HCT116 (cell line): ENCODE measurements at regions not wholly inside any gene's neighbourhood (a gene's known extent, or its start where the extent isn't known, plus 50 kb on each side); places are given as distances from the start of the nearest gene placed in this dataset.

Experiments used
- ATAC-seq: fragments of 200-7000 bp; cut with Tn5 transposase; 2 replicates; pipeline ENCODE4 v1.9.1; 2020; ENCODE audit warnings: mild to moderate bottlenecking, moderate library complexity
- BruUV-seq: library from RNA; stranded (reverse); fragments of 400-500 nt; replicated peaks from 2 replicates; lab custom pipeline; 2021; lab: Mats Ljungman, UMichigan
- CTCF ChIA-PET: fragments of 300-600 bp; sonication (Branson Sonifier 250); formaldehyde crosslinking; loops from one replicate; lab custom pipeline; 2021; ENCODE audit warnings: antibody characterized with exemption; lab: Charles Lee
- POLR2A ChIA-PET: fragments of 300-600, 350-600 bp; sonication (Branson Sonifier 250); formaldehyde crosslinking; loops from one replicate; lab custom pipeline; 2021; ENCODE audit warnings: antibody characterized with exemption; lab: Charles Lee
- RAD21 ChIA-PET, 2 experiments: fragments of 300-600 bp; sonication (Branson Sonifier 250); formaldehyde crosslinking; loops; one replicate each; lab custom pipeline; 2023; ENCODE audit warnings: low total read pairs in 2 of 2; ENCODE audit not compliant: uncharacterized antibody in 2 of 2, unreplicated experiment in 2 of 2, low non-redundant PET in 1 of 2; lab: Charles Lee
- DNase-seq: peaks from one replicate; pipeline ENCODE4 v3.0.0-alpha.2; 2010; ENCODE audit warnings: low read depth, low spot score
- H2AFZ ChIP-seq: fragments of 200-600 bp; shearing (Covaris generic), sonication (generic); 2 replicates; pipeline ENCODE4 v1.6.1; 2017; ENCODE audit warnings: low read depth, mixed run types, mixed read lengths, antibody characterized with exemption, low read length; ENCODE audit not compliant: poor library complexity, severe bottlenecking
- H3K27ac ChIP-seq: 2 replicates; pipeline ENCODE4 v1.5.1; 2012; ENCODE audit warnings: low read depth, low read length
- H3K27me3 ChIP-seq: fragments of 200-600 bp; sonication (generic); 2 replicates; pipeline ENCODE4 v1.6.1; 2016; ENCODE audit warnings: mixed run types, low read length, mixed read lengths; ENCODE audit not compliant: insufficient read depth
- H3K36me3 ChIP-seq, 2 experiments: fragments of 200-500 bp in 1 of 2; fragments of 200-600 bp in 1 of 2; sonication (Bioruptor generic) in 1 of 2; sonication (generic) in 1 of 2; 2 replicates each; pipeline versions ENCODE4 v1.5.1 to v1.6.1; 2014 to 2016; ENCODE audit warnings: low read length in 2 of 2, inconsistent platforms in 1 of 2, mixed read lengths in 1 of 2, mixed run types in 1 of 2; ENCODE audit not compliant: insufficient read depth in 2 of 2, control insufficient read depth in 1 of 2
- H3K4me1 ChIP-seq, 2 experiments: fragments of 200-600 bp in 1 of 2; sonication (generic) in 1 of 2; 2 replicates each; pipeline versions ENCODE4 v1.5.1 to v1.6.1; 2012 to 2017; ENCODE audit warnings: low read length in 2 of 2, inconsistent platforms in 1 of 2, mild to moderate bottlenecking in 1 of 2, mixed read lengths in 1 of 2, mixed run types in 1 of 2, moderate library complexity in 1 of 2; ENCODE audit not compliant: insufficient read depth in 2 of 2, control insufficient read depth in 1 of 2
- H3K4me2 ChIP-seq: fragments of 200-600 bp; sonication (generic); 2 replicates; pipeline ENCODE4 v1.6.1; 2017; ENCODE audit warnings: mixed run types, low read length, mixed read lengths
- H3K4me3 ChIP-seq, 2 experiments: fragments of 200-600 bp in 1 of 2; sonication (generic) in 1 of 2; replicated peaks in 1 of 2; 2 replicates each; pipeline ENCODE4 v1.5.1; 2011 to 2016; ENCODE audit warnings: low read length in 2 of 2, control low read depth in 1 of 2, low read depth in 1 of 2, mild to moderate bottlenecking in 1 of 2, mixed read lengths in 1 of 2, mixed run types in 1 of 2
- H3K79me2 ChIP-seq: fragments of 200-600 bp; sonication (generic); 2 replicates; pipeline ENCODE4 v1.6.1; 2017; ENCODE audit warnings: mild to moderate bottlenecking, mixed run types, low read length, moderate library complexity, mixed read lengths; ENCODE audit not compliant: insufficient read depth
- H3K9ac ChIP-seq: fragments of 200-600 bp; sonication (generic); 2 replicates; pipeline ENCODE4 v1.6.1; 2016; ENCODE audit warnings: low read length, mixed read lengths
- H3K9me2 ChIP-seq: fragments of 200-600 bp; sonication (generic), shearing (Covaris generic); 2 replicates; pipeline ENCODE4 v1.6.1; 2017; ENCODE audit warnings: mixed run types, mild to moderate bottlenecking, moderate library complexity; ENCODE audit not compliant: insufficient read depth
- H3K9me3 ChIP-seq, 2 experiments: fragments of 200-500 bp in 1 of 2; fragments of 200-600 bp in 1 of 2; sonication (Bioruptor generic) in 1 of 2; sonication (generic) in 1 of 2; 2 replicates each; pipeline ENCODE4 v1.6.1; 2014 to 2017; ENCODE audit warnings: low read length in 2 of 2, mixed read lengths in 2 of 2, inconsistent platforms in 1 of 2, low read depth in 1 of 2, mild to moderate bottlenecking in 1 of 2, mixed run types in 1 of 2, moderate library complexity in 1 of 2; ENCODE audit not compliant: control insufficient read depth in 1 of 2, insufficient read depth in 1 of 2
- H4K20me1 ChIP-seq: fragments of 200-600 bp; sonication (generic), shearing (Covaris generic); 2 replicates; pipeline ENCODE4 v1.6.1; 2017; ENCODE audit warnings: mixed run types, mild to moderate bottlenecking, moderate library complexity; ENCODE audit not compliant: insufficient read depth
- ATF3 ChIP-seq: IDR thresholded peaks from 2 replicates; pipeline ENCODE4 v1.6.1; 2012
- CBX3 ChIP-seq: IDR thresholded peaks from 2 replicates; pipeline ENCODE4 v1.6.1; 2012; ENCODE audit warnings: low read depth
- CEBPB ChIP-seq: IDR thresholded peaks from 2 replicates; pipeline ENCODE4 v1.6.1; 2012; ENCODE audit warnings: low read depth
- ELF1 ChIP-seq: IDR thresholded peaks from 2 replicates; pipeline ENCODE4 v1.6.1; 2012; ENCODE audit warnings: low read depth, borderline replicate concordance
- EZH2 ChIP-seq: fragments of 200-600 bp; sonication (generic); IDR thresholded peaks from 2 replicates; pipeline ENCODE4 v1.6.1; 2017; ENCODE audit warnings: antibody characterized with exemption, mixed run types
- EZH2phosphoT487 ChIP-seq: fragments of 200-600 bp; IDR thresholded peaks from 2 replicates; pipeline ENCODE4 v1.6.1; 2018; ENCODE audit warnings: antibody characterized with exemption, borderline replicate concordance
- FOSL1 ChIP-seq: IDR thresholded peaks from 2 replicates; pipeline ENCODE4 v1.6.1; 2012; ENCODE audit warnings: low read depth
- JUND ChIP-seq: IDR thresholded peaks from 2 replicates; pipeline ENCODE4 v1.6.1; 2012
- POLR2A ChIP-seq: IDR thresholded peaks from 2 replicates; pipeline ENCODE4 v1.7.0; 2011; ENCODE audit warnings: borderline replicate concordance; ENCODE audit not compliant: insufficient read depth, insufficient read length; ENCODE audit errors: extremely low read depth
- POLR2AphosphoS5 ChIP-seq: IDR thresholded peaks from 2 replicates; pipeline ENCODE4 v1.6.1; 2011; ENCODE audit warnings: mild to moderate bottlenecking, low read depth, low read length, moderate library complexity
- REST ChIP-seq: IDR thresholded peaks from 2 replicates; pipeline ENCODE4 v1.6.1; 2012; ENCODE audit warnings: low read depth
- SP1 ChIP-seq: IDR thresholded peaks from 2 replicates; pipeline ENCODE4 v1.6.1; 2012; ENCODE audit warnings: low read depth
- SRF ChIP-seq: IDR thresholded peaks from 2 replicates; pipeline ENCODE4 v1.6.1; 2012; ENCODE audit warnings: low read depth
- TCF7L2 ChIP-seq: IDR thresholded peaks from 2 replicates; pipeline ENCODE4 v1.7.0; 2011; ENCODE audit warnings: borderline replicate concordance, inconsistent platforms; ENCODE audit not compliant: insufficient read depth, insufficient read length; ENCODE audit errors: extremely low read depth
- ZBTB33 ChIP-seq: IDR thresholded peaks from 2 replicates; pipeline ENCODE4 v1.6.1; 2011; ENCODE audit warnings: mild to moderate bottlenecking, low read length, moderate library complexity; ENCODE audit not compliant: insufficient replicate concordance; ENCODE audit errors: extremely low read depth
- ZFX ChIP-seq: fragments of 450-650 bp; IDR thresholded peaks from 2 replicates; pipeline ENCODE4 v1.6.1; 2017
- intact Hi-C: fragments of 100-400 bp; cut with micrococcal nuclease; formaldehyde crosslinking; loops from 2 replicates; pipeline ENCODE4 v1.10.0; 2022

GRCh38 chr3:72397586-72397985 is 450.7 kb downstream of the SHQ1 start:
- Histone ChIP-seq H3K4me2 (no peak overlapping the region), H3K4me1 (peaks cover 0 to 5% of the 10 kb centered on the region in 2 experiments; a peak in 1 of 4 replicates), H3K9me3 (no peaks in the 10 kb centered on the region), H3K9me2 (no peaks in the 10 kb centered on the region), H2AFZ (no peak overlapping the region), H3K27me3 (no peaks in the 10 kb centered on the region), H3K79me2 (peaks cover 98% of the 10 kb centered on the region), H3K27ac (no peak overlapping the region), H3K36me3 (no peaks in the 10 kb centered on the region), H3K9ac (no peak overlapping the region), H4K20me1 (peaks cover 3% of the 10 kb centered on the region; the same call in 1 of the 2 replicates), H3K4me3 (no peak overlapping the region)
- ChIA-PET POLR2A (no interaction called here), CTCF (no interaction called here), RAD21 (no interaction called here)
- intact Hi-C loops, result no loop called here
- ATAC-seq (no peak), DNase-seq (no peak)
- no TSS peak for BruUV-seq
- TF ChIP-seq REST (peak; percentile 34), POLR2A (no peak)

GRCh38 chr3:72396899-72397298 is 451.3 kb downstream of the SHQ1 start:
- Histone ChIP-seq H4K20me1 (peaks cover 3% of the 10 kb centered on the region; the same call in 1 of the 2 replicates), H3K27me3 (no peaks in the 10 kb centered on the region), H3K27ac (no peak overlapping the region), H3K4me2 (no peak overlapping the region), H3K4me3 (no peak overlapping the region), H2AFZ (no peak overlapping the region), H3K9ac (no peak overlapping the region), H3K4me1 (peaks cover 0 to 5% of the 10 kb centered on the region in 2 experiments; a peak in 1 of 4 replicates), H3K9me2 (no peaks in the 10 kb centered on the region), H3K9me3 (no peaks in the 10 kb centered on the region), H3K79me2 (peaks cover 98% of the 10 kb centered on the region), H3K36me3 (no peaks in the 10 kb centered on the region)
- DNase-seq, result no peak
- intact Hi-C loops, result no loop called here
- ChIA-PET POLR2A (no interaction called here), CTCF (no interaction called here), RAD21 (no interaction called here)
- no TSS peak for BruUV-seq
- ATAC-seq, result no peak
- TF ChIP-seq ZBTB33 (no peak), ATF3 (no peak), CEBPB (no peak), SP1 (no peak), ELF1 (no peak), POLR2A (no peak), TCF7L2 (no peak), JUND (no peak), EZH2phosphoT487 (no peak), POLR2AphosphoS5 (no peak), SRF (no peak), CBX3 (no peak), EZH2 (no peak), FOSL1 (no peak), ZFX (no peak)
